ENCODE measurements at regions not wholly inside any gene's neighbourhood (a gene's known extent, or its start where the extent isn't known, plus 50 kb on each side); places are given as distances from the start of the nearest gene placed in this dataset.

DNA sequence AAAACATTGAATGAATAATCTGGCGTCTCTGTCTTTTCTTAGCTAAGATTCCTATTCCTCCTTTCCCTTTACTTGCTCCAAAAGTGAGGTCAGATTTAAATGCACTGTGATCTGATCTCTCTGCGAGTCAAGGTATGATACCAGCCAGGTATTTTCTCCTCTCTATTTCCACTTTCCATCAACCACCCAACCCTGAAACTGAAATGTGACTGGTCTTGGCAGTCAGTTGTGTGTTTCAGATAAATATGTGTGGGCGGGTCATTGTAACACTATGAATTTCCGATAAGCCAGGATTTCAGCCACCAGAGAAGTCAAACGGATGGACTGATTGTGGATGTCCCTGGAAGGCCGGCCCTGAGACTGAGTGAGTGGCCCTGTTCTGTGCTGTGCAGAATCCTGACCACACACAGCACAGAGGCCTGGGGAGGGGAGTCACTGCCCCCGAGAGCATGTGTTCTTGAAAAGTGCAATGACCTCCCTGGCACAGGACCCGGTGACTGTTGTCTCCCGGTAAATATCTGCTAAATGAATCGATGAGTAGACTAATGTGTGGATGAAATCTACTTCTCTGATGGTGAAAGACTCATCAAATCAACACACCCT is 612.5 kb upstream of the TMEM132C start:
- TF ChIP-seq EZH2 (IDR thresholded peaks at IDR 0.05; ENCODE audit: borderline replicate concordance, insufficient read depth, low read depth, low read length, poor library complexity, severe bottlenecking) = no peak
- TF ChIP-seq, protein P1, sequence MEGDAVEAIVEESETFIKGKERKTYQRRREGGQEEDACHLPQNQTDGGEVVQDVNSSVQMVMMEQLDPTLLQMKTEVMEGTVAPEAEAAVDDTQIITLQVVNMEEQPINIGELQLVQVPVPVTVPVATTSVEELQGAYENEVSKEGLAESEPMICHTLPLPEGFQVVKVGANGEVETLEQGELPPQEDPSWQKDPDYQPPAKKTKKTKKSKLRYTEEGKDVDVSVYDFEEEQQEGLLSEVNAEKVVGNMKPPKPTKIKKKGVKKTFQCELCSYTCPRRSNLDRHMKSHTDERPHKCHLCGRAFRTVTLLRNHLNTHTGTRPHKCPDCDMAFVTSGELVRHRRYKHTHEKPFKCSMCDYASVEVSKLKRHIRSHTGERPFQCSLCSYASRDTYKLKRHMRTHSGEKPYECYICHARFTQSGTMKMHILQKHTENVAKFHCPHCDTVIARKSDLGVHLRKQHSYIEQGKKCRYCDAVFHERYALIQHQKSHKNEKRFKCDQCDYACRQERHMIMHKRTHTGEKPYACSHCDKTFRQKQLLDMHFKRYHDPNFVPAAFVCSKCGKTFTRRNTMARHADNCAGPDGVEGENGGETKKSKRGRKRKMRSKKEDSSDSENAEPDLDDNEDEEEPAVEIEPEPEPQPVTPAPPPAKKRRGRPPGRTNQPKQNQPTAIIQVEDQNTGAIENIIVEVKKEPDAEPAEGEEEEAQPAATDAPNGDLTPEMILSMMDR (IDR thresholded peaks at IDR 0.05) = no peak

All from B cell (primary cell).